ENCODE measurements at regions not wholly inside any gene's neighbourhood (a gene's known extent, or its start where the extent isn't known, plus 50 kb on each side); places are given as distances from the start of the nearest gene placed in this dataset.
A peak's percentile ranks its signal among the peaks of the same experiment; 100 is the strongest.

DNA sequence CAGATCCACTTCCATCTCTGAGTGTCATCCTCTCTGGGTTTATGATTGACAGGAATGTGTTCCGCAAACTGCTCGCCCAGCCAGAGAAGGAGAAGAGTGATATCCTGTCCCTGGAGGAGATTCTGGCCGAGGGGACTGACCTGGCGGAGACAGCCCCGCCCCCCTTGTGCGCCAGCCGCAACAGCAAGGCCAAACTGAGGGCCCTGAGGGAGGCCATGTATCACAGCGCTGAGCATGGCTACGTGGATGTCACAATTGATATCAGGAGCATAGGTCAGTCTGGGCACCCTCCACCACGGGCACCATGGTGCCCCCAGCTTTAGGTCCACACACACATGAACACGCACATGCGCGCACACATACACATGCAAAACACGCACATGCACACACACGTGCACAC lies 67.5 kb upstream of the PWP1 start:
- H3K27ac Mint-ChIP-seq, result no peak overlapping the region
- no peaks in the 10 kb centered on the region for H3K4me1 Mint-ChIP-seq (ENCODE audit: low read depth)
- H3K4me3 Mint-ChIP-seq, result no peak overlapping the region
- TF ChIP-seq CTCF (IDR thresholded peaks at IDR 0.05), result no peak
- no peaks in the 10 kb centered on the region for H3K36me3 Mint-ChIP-seq (ENCODE audit: low read depth)
- H3K9me3 Mint-ChIP-seq, result no peaks in the 10 kb centered on the region
- no peaks in the 10 kb centered on the region; the same call in none of the 2 replicates for H3K27me3 Mint-ChIP-seq (ENCODE audit: insufficient read depth)
- DNase-seq, result no peak

DNA sequence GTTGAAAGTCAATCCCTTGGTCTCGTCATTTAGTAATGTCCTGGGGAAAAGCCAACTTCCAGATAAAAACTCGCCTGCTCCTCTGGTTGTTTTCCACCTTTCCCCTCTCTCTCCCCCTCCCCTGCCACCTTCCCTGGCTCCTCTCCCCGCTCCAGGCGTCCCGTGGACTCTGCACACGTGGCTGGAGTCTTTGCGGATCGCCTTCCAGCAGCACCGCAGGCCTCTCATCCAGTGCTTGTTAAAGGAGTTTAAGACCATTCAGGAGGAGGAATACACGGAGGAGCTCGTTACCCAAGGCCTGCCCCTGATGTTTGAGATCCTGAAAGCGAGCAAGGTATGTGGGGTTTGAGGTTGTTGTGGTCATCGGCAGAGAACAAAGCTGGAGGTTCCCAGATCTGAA lies 65.8 kb upstream of the PWP1 start:
- DNase-seq, result no peak
- no peak overlapping the region for H3K27ac Mint-ChIP-seq
- no peaks in the 10 kb centered on the region; the same call in 1 of the 2 replicates for H3K27me3 Mint-ChIP-seq (ENCODE audit: insufficient read depth)
- no peak overlapping the region for H3K4me3 Mint-ChIP-seq
- no peak for TF ChIP-seq CTCF (IDR thresholded peaks at IDR 0.05)
- no peaks in the 10 kb centered on the region for H3K4me1 Mint-ChIP-seq (ENCODE audit: low read depth)
- H3K36me3 Mint-ChIP-seq (ENCODE audit: low read depth), result no peaks in the 10 kb centered on the region
- peaks cover 12% of the 10 kb centered on the region for H3K9me3 Mint-ChIP-seq

DNA sequence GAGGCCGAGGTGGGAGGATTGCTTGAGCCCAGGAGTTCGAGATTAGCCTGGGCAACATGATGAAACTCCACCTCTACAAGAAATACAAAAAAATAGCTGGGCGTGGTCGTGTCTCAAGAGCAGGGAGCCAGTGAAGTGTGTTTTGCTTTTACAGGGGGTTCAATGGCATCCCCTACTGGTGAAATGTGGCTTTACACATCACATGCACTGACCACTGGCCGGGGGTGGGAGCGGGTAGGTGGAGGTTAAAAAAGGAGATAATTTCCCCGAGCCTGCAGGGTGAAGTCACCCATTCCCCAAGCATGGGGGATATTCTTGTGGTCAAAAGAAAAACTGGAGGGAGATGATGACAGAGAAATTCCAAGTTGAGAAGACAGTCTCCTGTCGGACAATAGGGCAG lies 63.6 kb upstream of the PWP1 start:
- peak; percentile 57 for TF ChIP-seq CTCF (IDR thresholded peaks at IDR 0.05)
- H3K27me3 Mint-ChIP-seq (ENCODE audit: insufficient read depth), result peaks cover 3% of the 10 kb centered on the region
- H3K4me1 Mint-ChIP-seq (ENCODE audit: low read depth), result no peaks in the 10 kb centered on the region
- no peaks in the 10 kb centered on the region for H3K36me3 Mint-ChIP-seq (ENCODE audit: low read depth)
- no peak for DNase-seq
- no peak overlapping the region for H3K27ac Mint-ChIP-seq
- peaks cover 21% of the 10 kb centered on the region for H3K9me3 Mint-ChIP-seq
- no peak overlapping the region for H3K4me3 Mint-ChIP-seq

DNA sequence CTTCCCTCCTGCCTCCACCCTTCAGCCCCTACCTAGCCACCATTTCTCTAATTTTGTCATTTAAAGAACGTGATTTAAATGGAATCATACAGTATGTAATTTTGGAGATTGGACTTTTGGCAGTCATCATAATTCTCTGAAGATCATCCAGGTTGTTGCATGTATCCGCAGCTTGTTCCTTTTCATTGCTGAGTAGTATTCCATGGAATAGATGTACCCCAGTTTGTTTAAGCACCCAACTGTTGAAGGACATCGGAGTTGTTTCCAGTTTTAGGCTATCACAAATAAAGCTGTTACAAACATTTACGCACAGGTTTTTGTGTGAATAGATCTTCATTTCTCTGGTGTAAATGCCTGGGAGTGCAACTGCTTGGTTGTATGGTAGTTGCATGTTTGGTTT lies 61.1 kb upstream of the PWP1 start:
- DNase-seq, result no peak
- no peaks in the 10 kb centered on the region for H3K36me3 Mint-ChIP-seq (ENCODE audit: low read depth)
- no peak overlapping the region for H3K27ac Mint-ChIP-seq
- no peaks in the 10 kb centered on the region for H3K4me1 Mint-ChIP-seq (ENCODE audit: low read depth)
- peaks cover 25% of the 10 kb centered on the region for H3K9me3 Mint-ChIP-seq
- no peak for TF ChIP-seq CTCF (IDR thresholded peaks at IDR 0.05)
- no peak overlapping the region for H3K4me3 Mint-ChIP-seq
- H3K27me3 Mint-ChIP-seq (ENCODE audit: insufficient read depth), result peaks cover 5% of the 10 kb centered on the region

DNA sequence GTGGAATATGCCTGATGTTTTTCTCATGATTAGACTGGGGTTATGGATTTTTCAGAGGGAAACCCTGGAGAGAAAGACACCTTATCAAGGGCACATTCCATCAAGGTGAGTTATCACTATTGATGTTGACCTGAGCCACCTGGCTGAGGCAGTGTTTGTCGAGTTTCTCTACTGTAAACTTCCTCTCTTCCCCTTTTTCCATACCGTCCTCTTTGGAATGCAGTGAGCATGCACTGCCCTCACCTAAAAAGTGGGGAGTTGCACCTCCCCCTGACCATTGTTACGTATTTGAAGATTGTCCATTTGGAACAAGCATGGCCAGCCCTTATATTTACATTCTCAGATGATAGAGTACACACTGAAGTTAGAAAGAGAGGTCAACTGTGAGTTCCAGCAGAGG lies 53.9 kb upstream of the PWP1 start:
- Mint-ChIP-seq H3K4me1 (ENCODE audit: low read depth) (no peaks in the 10 kb centered on the region), H3K27me3 (ENCODE audit: insufficient read depth) (peaks cover 3% of the 10 kb centered on the region), H3K27ac (no peak overlapping the region), H3K36me3 (ENCODE audit: low read depth) (no peaks in the 10 kb centered on the region), H3K4me3 (no peak overlapping the region), H3K9me3 (peaks cover 4% of the 10 kb centered on the region; the same call in 1 of the 2 replicates)
- DNase-seq, result no peak
- TF ChIP-seq CTCF (IDR thresholded peaks at IDR 0.05), result no peak

DNA sequence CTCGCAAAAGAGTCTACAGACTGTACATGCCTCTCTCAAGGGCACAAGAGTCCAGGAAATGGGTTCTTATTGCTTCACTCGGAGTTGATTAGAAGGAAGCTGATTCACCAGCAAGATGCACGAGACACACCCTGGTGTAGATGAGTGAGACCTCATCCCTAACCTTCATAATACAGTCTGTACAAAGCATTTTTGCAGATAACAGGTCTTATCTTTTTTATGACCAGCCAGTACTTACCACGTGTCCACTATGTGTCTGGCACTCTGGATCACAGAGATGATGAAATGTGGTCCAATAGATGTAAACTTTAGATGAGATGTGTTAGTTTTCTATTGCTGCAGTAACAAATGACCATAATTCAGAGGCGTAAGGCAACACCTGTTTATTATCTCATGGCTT lies 53.4 kb upstream of the PWP1 start:
- TF ChIP-seq CTCF (IDR thresholded peaks at IDR 0.05), result no peak
- Mint-ChIP-seq H3K27me3 (ENCODE audit: insufficient read depth) (peaks cover 1% of the 10 kb centered on the region), H3K27ac (no peak overlapping the region), H3K4me1 (ENCODE audit: low read depth) (no peaks in the 10 kb centered on the region), H3K9me3 (peaks cover 2% of the 10 kb centered on the region), H3K4me3 (no peak overlapping the region), H3K36me3 (ENCODE audit: low read depth) (no peaks in the 10 kb centered on the region)
- no peak for DNase-seq
